ENCODE measurements at regions not wholly inside any gene's neighbourhood (a gene's known extent, or its start where the extent isn't known, plus 50 kb on each side); places are given as distances from the start of the nearest gene placed in this dataset.
"Not testable (repeated sequence)": the region's sequence is repeated elsewhere in the genome, so short reads cannot be mapped to it uniquely, and the experiment has no call there.

DNA sequence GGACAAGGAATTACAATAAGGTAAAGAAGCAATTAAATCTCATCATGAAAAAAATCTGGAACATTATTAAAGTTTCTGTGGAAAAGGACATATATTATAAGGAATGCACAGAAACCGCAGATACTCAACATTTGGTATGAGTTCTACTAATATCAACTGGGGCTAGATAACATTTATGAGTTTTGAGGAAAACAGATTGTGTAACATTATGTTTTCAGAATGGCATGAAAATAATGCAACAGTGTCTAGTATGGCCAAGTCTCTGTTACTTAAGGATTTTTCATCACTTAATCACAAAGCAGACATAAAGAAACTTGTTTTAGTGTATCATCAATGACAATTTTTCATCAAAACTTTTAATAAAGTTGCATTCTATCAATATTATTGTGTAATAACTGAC is 785.0 kb downstream of the GLUD2 start:
- DNase-seq (ENCODE audit: low read depth in 3 of 3, low spot score in 2 of 3), result no peak

DNA sequence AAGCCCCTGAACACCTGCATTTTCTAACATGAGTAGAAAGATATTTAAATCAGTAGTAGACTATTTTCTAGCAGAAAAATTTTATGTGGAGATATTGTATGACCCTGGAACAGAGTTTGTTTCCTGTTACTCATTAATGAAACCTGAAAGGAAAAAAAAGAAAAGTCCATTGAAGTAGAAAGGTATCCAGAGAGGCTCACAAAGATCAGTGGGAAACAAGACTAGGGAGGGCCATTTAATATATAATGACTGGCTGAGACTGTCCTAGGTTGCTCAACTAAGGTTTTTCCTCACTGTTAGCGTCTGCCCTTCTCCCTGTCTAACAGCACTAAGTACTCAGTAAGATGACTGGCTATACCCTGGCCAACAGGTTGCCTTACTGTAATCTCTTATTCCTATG is 788.6 kb downstream of the GLUD2 start:
- DNase-seq (ENCODE audit: low read depth in 3 of 3, low spot score in 2 of 3), result no peak

DNA sequence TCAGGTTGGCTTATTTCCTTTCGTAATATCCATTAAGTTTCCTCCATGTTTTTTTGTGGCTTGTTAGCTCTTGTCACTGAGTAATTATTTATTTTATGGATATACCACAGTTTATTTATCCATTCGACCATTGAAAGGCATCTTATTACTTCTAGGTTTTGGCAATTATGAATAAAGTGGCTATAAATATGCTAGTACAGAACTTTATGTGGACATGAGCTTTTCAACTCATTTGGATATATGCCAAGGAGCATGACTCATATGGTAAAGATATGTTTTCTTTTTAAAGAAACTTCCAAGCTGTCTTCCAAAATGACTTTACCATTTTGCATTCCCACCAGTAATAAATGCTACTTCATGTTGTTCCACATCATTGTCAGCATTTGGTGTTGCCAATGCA is 803.6 kb downstream of the GLUD2 start:
- DNase-seq (ENCODE audit: low read depth in 3 of 3, low spot score in 2 of 3), result no peak

DNA sequence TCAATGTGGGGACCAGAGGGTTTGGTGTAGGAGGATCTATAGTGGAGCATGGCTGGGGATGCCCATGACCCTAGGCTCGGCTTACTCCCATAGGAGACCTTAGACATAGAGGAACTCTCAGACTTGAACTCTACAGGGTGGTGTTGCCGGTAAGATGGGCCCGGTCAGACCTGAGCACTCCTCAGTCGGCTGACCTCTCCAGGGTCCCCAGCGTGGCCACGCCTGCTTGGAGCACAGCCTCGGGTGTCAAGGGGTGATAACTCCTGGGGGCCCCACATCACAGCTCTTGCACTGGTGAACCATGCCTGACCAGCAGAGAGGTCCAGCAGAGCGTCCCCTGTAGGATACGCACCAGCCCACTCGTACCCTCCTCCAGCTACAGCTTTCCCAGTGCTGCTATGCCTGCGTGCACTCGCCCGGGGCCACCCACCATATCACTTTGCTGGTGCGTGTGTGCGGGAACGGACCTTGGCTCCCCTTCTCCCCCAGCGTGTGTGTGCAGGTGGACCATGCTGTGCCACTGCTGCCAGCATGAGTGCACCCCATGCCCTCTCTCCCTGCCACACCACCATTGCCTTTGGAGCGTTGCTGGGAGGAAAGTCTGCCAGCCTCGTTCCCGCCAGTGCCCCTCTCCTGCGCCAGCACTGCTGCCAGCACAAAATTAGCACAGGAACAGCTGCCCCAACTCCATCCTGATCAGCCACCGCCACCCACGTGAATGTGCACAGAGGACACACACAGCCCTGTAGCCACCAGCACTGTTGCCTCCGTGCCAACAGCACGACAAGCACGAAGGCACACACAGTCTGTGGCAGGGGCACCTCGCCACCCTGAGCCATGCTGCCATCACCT is 806.6 kb downstream of the GLUD2 start:
- no peak for DNase-seq (ENCODE audit: low read depth in 3 of 3, low spot score in 2 of 3)

DNA sequence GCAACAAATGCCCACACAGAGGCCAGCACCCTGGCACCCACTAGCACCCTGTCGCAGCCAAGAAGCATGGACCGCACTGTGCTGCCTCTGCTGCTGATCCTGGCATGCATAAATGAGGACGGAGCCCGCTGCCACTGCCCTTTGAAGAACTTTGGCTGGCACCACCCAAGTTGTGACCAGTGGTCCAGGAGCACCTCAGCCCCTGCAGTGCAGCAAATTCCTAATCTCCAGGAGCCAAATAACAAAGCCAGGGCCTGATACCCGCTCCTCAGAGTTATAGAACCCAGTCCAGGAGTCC is 807.2 kb downstream of the GLUD2 start:
- DNase-seq (ENCODE audit: low read depth in 3 of 3, low spot score in 2 of 3), result no peak

- no peak for DNase-seq (ENCODE audit: low read depth in 3 of 3, low spot score in 2 of 3)
Observed at GRCh38 chrX:121858867-121859647, 811.6 kb downstream of the GLUD2 start.

DNA sequence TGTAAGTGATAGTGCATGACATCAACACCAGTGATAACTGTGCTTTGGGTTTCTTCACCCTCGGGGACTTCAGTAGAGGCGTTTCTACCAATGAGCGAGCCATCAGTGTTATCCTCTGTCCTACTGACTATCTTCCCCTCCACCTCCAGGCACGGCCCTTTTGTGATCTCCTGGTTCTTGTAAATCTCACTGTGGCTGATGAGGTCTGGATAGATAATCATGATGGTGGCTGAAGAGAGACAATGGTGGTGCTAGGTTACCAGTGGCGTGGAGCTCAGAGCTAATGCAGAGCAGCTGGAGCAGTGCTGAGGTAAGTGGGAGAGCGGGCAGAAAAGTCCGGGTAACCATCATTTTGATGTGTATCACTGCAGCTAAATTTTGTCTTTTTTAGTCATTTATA is 816.6 kb downstream of the GLUD2 start:
- no peak for DNase-seq (ENCODE audit: low read depth in 3 of 3, low spot score in 2 of 3)

- no peak for DNase-seq (ENCODE audit: low read depth in 3 of 3, low spot score in 2 of 3)
Observed at GRCh38 chrX:121864561-121864960, 817.2 kb downstream of the GLUD2 start.

DNA sequence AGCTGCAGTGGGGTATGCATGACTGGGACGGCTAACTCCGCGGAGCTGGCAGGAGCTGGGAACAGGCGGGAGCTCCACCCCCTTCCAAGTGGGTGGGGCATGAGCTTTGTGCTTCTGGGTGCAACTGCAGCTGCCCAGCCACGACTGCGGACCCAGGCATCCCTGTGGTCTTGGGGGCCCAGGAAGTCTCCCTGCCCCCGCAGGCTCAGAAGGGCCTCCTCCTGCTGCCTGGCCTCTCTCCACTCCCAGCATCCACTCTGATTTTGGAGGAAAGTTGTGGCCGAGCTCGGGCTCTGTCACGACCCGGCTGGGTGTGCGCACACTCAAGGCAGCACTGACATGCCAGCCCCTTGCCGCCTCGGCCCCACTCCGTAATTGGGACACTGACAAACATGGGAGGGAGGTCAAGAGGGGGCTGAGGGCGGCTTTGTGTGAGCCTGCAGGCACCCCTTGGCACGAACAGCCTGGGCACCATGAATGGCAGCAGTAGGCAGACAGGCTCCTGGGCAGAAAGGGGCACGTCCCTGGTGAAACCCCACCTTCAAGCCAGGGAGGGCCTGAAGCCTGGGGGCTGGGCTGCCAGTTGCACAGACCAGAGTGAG is 822.6 kb downstream of the GLUD2 start:
- no peak for DNase-seq (ENCODE audit: low read depth in 3 of 3, low spot score in 2 of 3)

DNA sequence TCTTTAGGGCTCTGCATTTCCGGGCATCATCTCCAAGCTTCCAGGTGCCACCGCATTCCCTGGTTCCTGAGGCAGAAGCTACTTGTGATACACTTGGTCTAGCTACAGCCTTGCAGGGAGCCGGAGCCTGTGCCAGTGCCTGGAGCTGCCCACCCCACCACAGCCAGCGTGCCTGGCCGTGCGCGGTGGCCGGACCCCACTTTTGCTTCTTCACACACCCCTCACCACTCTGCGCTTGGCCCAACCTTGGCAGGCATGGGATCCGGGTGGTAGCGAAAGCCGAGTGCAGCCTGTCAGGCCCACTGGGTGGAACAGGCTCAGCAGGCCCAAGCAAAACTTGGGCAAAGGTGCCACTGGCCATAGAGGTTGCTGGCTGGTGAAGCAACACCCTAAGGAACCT is 823.7 kb downstream of the GLUD2 start:
- DNase-seq (ENCODE audit: low read depth in 3 of 3, low spot score in 2 of 3), result no peak

DNA sequence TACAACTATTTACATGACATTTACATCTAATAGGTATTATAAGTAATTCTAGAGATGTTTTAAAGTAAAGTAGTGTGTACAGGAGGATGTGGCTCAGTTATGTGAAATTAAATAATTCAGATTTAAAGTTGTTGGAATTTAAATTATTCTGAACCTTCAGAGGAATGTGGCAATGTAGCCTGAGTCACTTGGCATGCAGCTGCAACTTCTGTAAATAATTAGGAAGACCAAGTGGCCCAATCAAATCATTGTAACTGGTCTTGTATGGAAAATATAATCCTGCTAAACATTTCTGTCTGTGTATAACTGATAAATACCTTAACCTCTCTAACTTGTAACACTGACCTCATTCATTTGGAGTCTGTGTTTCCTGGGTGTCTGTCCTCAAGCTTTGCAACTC is 828.9 kb downstream of the GLUD2 start:
- no peak for DNase-seq (ENCODE audit: low read depth in 3 of 3, low spot score in 2 of 3)

GRCh38 chrX:121877337-121877736 is 829.9 kb downstream of the GLUD2 start:
- not testable (repeated sequence) for DNase-seq (ENCODE audit: low read depth in 3 of 3, low spot score in 2 of 3)

- no peak for DNase-seq (ENCODE audit: low read depth in 3 of 3, low spot score in 2 of 3)
Observed at GRCh38 chrX:121886557-121886956, 839.1 kb downstream of the GLUD2 start.

DNA sequence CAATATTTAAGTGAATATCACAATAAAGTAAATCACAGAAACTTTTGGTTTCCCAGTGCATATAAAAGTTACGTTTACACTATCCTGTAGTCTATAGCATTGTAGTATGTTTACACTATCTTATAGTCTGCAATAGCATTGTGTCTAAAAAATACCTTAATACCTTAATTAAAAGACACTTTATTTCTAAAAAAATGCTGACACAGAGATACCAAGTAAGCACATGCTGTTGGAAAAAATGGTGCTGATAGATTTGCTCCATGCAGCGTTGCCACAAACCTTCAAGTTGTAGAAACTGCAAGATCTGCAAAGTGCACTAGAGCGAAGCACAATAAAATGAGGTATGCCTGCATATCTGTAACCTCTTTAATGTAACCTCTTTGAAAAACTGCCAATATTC is 847.3 kb downstream of the GLUD2 start:
- DNase-seq (ENCODE audit: low read depth in 3 of 3, low spot score in 2 of 3), result no peak

- DNase-seq (ENCODE audit: low read depth in 3 of 3, low spot score in 2 of 3), result no peak
Observed at GRCh38 chrX:121902463-121902862, 855.1 kb downstream of the GLUD2 start.

- DNase-seq (ENCODE audit: low read depth in 3 of 3, low spot score in 2 of 3), result no peak
Observed at GRCh38 chrX:121903961-121904360, 856.6 kb downstream of the GLUD2 start.

DNA sequence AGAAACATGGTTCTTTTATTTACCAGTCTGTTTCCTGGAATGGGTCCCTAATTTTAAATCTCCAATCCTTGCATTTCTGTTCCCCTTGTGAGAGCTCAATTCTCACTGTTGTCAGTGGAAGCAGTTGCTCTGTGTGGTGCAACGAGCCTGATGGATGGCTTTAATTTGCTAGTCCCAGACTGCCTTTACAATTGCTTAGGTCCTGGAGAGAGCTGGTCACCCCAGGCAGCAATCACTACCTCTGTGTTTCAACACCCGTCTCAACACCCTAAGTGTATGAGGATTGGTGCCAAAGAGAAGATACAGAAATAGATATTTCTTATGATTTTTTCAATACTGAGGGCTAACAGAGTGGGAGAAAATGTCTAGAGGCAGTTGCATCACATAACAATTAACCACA is 873.8 kb downstream of the GLUD2 start:
- no peak for DNase-seq (ENCODE audit: low read depth in 3 of 3, low spot score in 2 of 3)

GRCh38 chrX:121931567-121931966 is 884.2 kb downstream of the GLUD2 start:
- no peak for DNase-seq (ENCODE audit: low read depth in 3 of 3, low spot score in 2 of 3)

GRCh38 chrX:121932688-121933087 is 885.3 kb downstream of the GLUD2 start:
- no peak for DNase-seq (ENCODE audit: low read depth in 3 of 3, low spot score in 2 of 3)

- DNase-seq (ENCODE audit: low read depth in 3 of 3, low spot score in 2 of 3), result no peak
Observed at GRCh38 chrX:121949041-121949760, 901.8 kb downstream of the GLUD2 start.

DNA sequence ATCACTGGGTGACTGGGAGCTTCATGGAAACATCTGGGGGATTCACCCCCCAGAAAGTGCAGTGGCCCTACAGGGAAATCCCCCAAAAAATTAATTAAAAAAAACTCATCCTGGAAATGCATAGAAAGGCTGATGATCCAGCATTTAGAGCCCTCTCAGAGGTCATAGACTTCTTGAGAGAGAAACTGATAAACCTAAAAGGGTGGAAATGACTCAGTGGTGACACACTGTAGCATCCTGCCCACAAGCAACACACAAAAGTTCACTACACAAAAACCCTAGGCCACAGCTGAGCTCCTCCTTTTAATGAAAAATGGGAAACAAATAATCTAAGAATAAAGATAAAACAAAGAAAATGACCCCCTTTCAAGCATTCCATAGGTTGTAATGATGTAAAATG is 911.5 kb downstream of the GLUD2 start:
- DNase-seq (ENCODE audit: low read depth in 3 of 3, low spot score in 2 of 3), result no peak

Data from right renal cortex interstitium (tissue), 3 donors.